ENCODE measurements at regions not wholly inside any gene's neighbourhood (a gene's known extent, or its start where the extent isn't known, plus 50 kb on each side); places are given as distances from the start of the nearest gene placed in this dataset.
"Not testable (repeated sequence)": the region's sequence is repeated elsewhere in the genome, so short reads cannot be mapped to it uniquely, and the experiment has no call there.

DNA sequence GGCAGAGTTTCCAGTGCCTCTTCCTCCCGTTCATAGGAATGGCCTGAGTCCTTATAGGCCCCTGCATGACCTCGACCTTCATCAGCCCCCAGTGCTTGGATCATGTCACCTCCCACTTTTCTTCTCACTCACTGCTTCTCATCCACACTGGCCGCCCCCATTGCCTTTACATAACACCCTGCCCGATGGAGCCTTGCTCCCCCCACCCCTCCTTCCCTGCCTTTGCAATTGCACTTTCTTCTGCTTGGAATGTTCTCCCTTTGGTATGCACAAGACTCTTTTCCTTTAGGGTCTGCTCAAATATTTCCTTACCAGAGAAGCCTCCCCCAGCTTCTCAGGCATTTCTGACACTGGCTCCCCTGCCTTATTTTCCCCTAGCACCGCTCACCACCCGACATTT lies 125.2 kb upstream of the KCNJ6 start:
- no peak for DNase-seq (ENCODE audit: low spot score)

DNA sequence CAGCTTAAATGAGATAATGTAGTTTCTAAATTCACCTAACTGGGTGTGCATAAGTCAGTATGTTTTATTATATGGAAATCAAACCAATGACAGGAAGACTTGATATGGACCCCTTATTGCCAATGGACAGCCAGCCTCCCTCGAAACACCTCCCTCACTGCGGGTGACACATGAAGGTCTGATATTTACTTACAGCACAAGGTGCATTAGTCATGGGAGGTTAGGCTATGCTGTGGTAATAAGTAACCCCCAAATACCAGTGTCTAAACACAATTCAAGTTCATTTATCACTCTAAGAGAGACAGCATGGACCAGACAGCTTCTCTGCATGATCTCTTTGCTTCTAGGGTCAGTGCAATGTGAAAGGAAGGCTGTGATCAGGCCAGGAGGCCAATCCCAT lies 126.0 kb upstream of the KCNJ6 start:
- no peak for DNase-seq (ENCODE audit: low spot score)

- no peak for DNase-seq (ENCODE audit: low spot score)
Measured at GRCh38 chr21:38048167-38048566, 131.9 kb upstream of the KCNJ6 start.

GRCh38 chr21:38054334-38054733 lies 138.1 kb upstream of the KCNJ6 start:
- no peak for DNase-seq (ENCODE audit: low spot score)

DNA sequence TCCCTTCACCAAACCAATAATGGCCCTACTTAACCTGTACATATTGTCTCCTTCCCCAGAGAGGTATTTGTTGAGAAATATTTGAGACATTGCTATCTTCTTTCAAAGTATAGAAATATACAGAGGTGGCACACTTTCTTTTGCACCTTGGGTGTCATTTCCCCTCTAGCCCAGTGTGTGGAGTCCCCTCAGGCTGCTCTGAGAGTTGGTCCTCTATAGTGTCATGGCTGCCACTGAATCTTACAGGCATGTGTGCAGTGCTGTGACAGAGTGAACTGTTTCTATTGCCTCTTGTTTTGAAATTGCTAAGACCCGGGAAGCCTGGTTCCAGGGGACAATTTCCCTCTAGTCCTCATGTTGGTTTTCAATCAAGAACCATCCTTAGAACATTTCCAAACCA lies 140.2 kb upstream of the KCNJ6 start:
- DNase-seq (ENCODE audit: low spot score) = no peak

DNA sequence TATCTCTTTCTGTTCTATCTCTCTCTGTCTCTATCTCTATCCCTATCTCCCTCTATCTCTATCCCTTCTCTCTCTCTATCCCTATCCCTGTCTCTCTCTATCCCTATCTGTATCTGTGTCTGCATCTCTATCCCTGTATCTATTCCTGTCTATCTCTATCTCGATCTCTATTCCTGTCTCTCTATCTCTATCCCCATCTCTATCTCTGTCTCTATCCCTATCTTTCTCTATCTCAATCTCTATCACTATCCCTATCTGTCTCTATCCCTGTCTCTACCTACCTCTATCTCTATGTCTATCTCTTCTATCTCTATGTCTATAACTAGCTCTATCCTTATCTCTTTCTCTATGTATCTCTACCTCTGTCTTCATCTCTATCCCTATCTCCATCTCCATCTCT lies 141.4 kb upstream of the KCNJ6 start:
- no peak for DNase-seq (ENCODE audit: low spot score)

DNA sequence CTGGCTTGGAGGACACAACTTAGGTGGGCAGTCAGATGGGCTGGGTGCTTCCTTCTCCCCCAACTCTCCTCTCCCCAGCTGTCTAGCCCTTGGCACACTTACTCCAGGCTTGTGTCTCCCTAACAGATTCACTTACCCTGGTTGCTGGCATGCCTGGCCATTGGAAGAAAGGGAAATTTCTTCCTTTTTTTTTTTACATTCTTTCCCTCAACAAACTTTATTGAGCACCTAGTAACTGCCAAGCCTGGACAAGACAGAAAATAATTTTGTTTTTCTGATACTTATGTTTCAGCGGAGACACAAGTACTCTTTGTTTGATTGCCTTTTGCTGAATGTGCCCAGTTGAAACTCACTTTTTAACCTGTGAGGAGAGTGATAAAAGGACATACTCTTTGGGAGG lies 144.3 kb upstream of the KCNJ6 start:
- no peak for DNase-seq (ENCODE audit: low spot score)

GRCh38 chr21:38067086-38067739 lies 151.0 kb upstream of the KCNJ6 start:
- DNase-seq (ENCODE audit: low spot score) = no peak

- DNase-seq (ENCODE audit: low spot score) = no peak
Measured at GRCh38 chr21:38072489-38072888, 156.2 kb upstream of the KCNJ6 start.

DNA sequence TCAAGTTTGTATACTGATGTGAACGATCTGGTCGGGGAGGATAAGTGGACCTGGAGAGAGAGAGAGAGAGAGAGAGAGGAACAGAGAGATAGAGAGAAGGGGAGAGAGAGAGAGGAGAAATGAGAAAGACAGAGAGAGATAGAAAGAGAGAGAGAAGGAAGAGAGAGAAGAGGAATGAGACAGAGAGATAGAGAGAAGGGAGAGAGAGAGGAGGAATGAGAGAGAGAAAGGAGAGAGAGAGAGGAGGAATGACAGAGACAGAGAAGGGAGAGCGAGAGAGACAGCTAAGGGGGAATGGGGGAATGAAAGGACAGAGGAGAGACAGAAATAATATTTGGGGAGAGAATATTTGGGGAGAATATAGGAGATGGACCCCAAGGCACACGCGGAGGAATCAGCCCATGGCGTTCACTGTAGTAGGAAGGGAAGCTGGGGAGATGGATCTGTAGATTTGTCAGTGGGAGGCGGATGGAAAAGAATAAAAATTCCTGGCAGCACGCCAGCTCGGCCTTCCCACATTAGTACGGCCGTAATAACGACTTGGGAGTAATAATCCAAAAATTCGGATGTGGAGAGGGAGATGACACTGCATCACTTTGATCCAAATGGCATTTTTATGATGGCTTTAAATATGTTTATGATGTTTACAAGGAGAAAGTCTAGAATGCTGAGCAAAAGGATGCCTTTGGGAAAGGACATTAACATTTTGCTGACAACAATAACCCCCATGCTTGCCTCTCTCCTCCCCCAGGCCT lies 159.8 kb upstream of the KCNJ6 start:
- no peak for DNase-seq (ENCODE audit: low spot score)

- no peak for DNase-seq (ENCODE audit: low spot score)
Measured at GRCh38 chr21:38077569-38077968, 161.3 kb upstream of the KCNJ6 start.

GRCh38 chr21:38080888-38081287 lies 164.6 kb upstream of the KCNJ6 start:
- no peak for DNase-seq (ENCODE audit: low spot score)

GRCh38 chr21:38081708-38082107 lies 165.5 kb upstream of the KCNJ6 start:
- no peak for DNase-seq (ENCODE audit: low spot score)

DNA sequence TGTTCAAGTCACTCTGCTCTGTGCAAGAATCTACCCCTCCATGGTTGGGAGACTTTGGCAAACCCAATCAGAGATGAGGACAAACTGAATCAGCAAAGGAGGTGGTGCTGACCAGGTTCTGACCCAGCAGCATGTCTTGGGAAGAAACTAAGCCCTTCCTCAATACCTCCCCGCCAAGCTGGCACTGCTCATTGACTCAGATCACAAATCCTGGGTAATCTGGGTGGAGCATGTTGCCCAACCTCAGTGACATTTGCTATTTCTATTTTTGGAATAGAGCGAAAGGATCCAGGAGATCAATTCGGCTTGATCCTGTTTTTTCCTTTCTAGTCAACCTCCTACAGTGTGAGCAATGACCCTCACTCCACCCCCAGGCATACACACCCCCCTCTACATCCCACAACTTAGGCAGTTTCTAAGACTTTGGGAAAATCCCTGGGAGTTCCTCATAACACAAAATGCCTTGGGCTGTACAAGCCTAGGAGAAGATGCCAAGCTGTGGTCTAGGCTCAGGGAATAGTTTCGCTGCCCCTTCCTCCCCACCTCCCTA lies 166.8 kb upstream of the KCNJ6 start:
- DNase-seq (ENCODE audit: low spot score) = no peak

DNA sequence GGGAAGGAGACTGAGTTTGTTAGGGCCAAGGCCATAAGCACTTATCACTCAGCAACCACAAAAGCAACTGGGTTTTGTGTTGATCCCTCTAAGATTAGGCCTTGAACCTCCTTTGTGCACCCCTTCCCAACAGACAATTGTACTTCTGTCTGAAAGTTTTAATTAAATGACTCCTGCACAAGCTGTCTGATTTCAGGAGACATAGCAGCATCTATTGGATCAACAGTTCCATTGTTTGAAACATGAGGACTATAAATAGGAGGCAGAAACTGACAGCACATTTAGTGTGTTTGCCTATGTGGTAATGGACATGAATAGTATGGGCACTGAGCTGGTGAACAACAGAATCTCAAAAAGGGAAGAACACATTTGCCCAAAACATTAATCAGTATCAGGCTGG lies 167.3 kb upstream of the KCNJ6 start:
- DNase-seq (ENCODE audit: low spot score) = no peak

DNA sequence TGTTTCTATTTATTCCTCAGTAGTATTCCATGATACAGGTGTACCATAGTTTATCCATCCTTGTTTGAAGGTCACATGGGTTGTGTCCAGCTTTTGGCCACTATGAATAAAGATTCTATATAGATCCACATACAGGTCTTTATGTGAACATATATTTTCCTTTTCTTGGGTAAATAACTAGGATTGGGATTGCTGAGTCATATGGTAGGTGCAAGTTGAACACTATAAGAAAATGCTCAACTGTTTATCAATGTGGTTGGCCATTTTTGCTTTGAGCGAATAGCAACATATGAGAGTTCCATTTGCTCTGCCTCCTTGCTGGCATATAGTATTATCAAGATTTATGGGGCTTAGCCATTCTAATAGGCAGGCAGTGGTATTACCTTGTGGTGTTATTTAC lies 170.2 kb upstream of the KCNJ15 start:
- DNase-seq (ENCODE audit: low spot score) = no peak

- no peak for DNase-seq (ENCODE audit: low spot score)
Measured at GRCh38 chr21:38088916-38089762, 167.7 kb upstream of the KCNJ15 start.

DNA sequence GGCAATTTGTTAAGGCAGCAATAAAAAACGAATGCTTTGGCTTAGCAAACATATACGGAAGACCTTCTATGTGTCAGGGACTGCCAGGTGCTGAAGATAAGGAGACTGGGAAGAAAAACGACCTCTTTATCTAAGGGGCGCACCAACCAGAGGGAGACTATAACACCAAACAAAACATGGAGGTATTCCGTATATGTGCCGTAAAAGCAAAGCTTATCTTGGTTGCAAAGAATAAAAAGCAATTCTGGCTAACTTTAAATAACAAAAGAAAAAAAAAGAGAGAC lies 167.1 kb upstream of the KCNJ15 start:
- DNase-seq (ENCODE audit: low spot score) = no peak

DNA sequence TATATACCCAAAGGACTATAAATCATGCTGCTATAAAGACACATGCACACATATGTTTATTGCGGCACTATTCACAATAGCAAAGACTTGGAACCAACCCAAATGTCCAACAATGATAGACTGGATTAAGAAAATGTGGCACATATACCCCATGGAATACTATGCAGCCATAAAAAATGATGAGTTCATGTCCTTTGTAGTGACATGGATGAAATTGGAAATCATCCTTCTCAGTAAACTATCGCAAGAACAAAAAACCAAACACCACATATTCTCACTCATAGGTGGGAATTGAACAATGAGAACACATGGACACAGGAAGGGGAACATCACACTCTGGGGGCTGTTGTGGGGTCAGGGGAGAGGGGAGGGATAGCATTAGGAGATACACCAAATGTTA lies 165.7 kb upstream of the KCNJ15 start:
- DNase-seq (ENCODE audit: low spot score) = not testable (repeated sequence)

- DNase-seq (ENCODE audit: low spot score) = no peak
Measured at GRCh38 chr21:38092051-38092450, 164.7 kb upstream of the KCNJ15 start.

- no peak for DNase-seq (ENCODE audit: low spot score)
Measured at GRCh38 chr21:38095220-38095619, 161.6 kb upstream of the KCNJ15 start.

GRCh38 chr21:38097789-38098188 lies 159.0 kb upstream of the KCNJ15 start:
- DNase-seq (ENCODE audit: low spot score) = no peak

DNA sequence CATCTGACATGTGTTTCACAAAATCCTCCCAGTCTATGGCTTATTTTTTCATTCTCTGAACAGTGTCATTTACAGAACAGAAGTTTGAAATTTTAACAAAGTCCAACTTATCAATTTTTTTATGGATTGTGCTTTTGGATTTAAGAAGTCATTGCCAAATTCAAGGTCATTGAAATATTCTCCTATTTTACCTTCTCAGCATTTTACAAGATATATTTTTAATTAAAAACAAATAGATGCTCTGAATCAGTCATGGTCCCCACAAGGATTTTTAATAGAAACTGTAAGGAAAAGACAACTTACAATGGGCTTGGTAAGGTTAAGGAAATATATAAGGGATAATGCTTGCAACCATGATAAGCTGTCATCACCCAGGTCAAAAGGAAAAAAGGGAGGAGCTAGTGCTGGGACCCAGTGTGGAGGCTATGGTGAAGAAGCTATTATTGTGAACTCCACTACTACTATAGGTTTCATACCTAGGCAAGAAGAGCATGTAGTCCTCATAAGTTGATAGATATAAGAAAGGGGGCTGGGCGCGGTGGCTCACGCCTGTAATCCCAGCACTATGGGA lies 144.5 kb upstream of the KCNJ15 start:
- no peak for DNase-seq (ENCODE audit: low spot score)

Measured in germinal center (tissue), 1 donor.